SU-DHL-6 (cell line): ENCODE measurements at regions not wholly inside any gene's neighbourhood (a gene's known extent, or its start where the extent isn't known, plus 50 kb on each side); places are given as distances from the start of the nearest gene placed in this dataset.

Experiments used
- EZH2phosphoT487 ChIP-seq: fragments of 200-600 bp; sonication (generic), shearing (Covaris generic); conservative IDR thresholded peaks from 2 replicates; pipeline ENCODE4 v1.6.1; 2018; ENCODE audit warnings: mild to moderate bottlenecking, antibody characterized with exemption, low read length, moderate library complexity, mixed read lengths
- TF ChIP-seq, protein P1 (sequence below): fragments of 200-600 bp; sonication (generic); IDR thresholded peaks from one replicate; pipeline ENCODE4 v1.5.1; 2017; ENCODE audit warnings: antibody characterized with exemption, mild to moderate bottlenecking, low read length, moderate library complexity; ENCODE audit not compliant: insufficient read depth, poor library complexity, severe bottlenecking

DNA sequence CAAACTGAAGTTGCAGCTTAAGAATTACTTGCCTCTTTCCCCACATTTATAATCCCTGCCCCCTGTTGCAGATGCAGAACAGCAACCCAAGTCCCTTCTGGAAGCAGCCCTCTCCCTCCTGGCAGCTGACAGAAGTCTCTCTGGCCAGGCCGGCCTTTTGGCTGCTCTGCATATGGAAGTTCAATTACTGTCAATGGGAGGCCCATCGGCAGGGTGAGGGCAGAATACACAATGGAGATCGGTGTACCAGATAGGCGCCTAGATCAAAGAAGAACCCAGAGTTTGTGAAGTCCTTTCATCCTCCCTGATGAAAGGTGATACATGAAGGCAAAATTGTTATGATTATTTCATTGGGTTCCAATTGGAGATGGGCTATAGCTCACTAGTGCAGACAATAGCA lies 327.9 kb upstream of the CTNNB1 start:
- TF ChIP-seq, protein P1, sequence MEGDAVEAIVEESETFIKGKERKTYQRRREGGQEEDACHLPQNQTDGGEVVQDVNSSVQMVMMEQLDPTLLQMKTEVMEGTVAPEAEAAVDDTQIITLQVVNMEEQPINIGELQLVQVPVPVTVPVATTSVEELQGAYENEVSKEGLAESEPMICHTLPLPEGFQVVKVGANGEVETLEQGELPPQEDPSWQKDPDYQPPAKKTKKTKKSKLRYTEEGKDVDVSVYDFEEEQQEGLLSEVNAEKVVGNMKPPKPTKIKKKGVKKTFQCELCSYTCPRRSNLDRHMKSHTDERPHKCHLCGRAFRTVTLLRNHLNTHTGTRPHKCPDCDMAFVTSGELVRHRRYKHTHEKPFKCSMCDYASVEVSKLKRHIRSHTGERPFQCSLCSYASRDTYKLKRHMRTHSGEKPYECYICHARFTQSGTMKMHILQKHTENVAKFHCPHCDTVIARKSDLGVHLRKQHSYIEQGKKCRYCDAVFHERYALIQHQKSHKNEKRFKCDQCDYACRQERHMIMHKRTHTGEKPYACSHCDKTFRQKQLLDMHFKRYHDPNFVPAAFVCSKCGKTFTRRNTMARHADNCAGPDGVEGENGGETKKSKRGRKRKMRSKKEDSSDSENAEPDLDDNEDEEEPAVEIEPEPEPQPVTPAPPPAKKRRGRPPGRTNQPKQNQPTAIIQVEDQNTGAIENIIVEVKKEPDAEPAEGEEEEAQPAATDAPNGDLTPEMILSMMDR, result no peak
- no peak for TF ChIP-seq EZH2phosphoT487
